GM21360 (cell line): ENCODE measurements at regions not wholly inside any gene's neighbourhood (a gene's known extent, or its start where the extent isn't known, plus 50 kb on each side); places are given as distances from the start of the nearest gene placed in this dataset.

Experiments
- ATAC-seq: cut with Tn5 transposase; IDR thresholded peaks from one replicate; pipeline ENCODE4 v1.9.1; 2021; ENCODE audit warnings: mild to moderate bottlenecking, moderate library complexity; ENCODE audit not compliant: unreplicated experiment

- no peak for ATAC-seq
Measured at GRCh38 chr18:54100920-54101470, 123.5 kb downstream of the MBD2 start.

- ATAC-seq, result no peak
Measured at GRCh38 chr18:54100466-54100865, 124.0 kb downstream of the MBD2 start.

DNA sequence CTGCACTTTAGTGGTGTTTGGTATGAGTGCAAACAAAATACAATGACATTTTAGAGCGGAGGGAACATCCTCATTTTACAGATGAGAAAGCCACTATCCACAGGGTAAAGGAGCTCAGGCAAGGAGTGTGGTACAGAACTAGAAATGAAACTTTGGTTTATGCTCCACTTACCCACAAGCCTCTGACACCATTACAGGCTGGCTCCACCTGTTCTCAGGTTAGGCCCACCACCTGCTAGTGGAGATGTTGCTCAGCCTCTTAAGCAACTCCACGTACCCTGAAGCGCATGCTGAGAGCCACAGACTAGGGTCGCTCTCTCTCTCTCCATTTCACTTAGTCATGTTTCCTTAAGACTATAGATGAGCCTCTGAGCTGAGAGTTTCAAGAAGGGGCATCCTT is 130.0 kb downstream of the MBD2 start:
- peak; percentile 65 for ATAC-seq

GRCh38 chr18:54090856-54091255 is 133.6 kb downstream of the MBD2 start:
- no peak for ATAC-seq

DNA sequence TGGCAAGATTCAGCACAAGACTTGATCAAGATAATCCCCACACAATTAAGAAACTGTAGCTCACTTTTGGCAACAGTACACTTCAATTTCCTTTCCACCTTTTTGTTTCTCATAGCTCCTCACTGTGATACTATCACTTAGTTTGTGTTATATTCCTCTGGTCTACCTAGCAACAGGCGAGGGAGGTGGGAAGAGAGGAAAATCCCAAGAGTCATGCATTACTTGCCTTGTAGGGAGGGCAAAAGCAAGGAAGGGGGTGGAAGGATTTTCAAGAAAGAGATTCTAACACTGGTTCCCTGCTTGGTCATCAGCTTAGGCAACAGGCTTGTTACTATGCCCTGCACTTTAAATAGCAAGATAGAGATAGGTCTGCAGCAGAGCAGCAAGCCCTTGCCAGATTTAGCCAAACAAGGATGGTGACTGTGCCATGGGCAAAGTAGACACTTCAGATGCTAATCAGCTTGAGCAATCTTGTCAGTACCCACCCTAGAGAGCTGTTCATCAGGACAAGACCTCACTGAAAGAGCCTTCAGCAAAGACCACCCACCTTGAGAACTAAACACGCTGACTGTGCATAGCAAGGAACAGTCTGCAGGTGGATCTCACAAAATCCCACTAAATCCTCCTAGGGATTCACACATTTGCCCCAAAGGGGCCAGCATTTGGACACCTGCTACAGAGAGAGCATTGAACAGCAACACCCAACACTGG is 134.6 kb downstream of the MBD2 start:
- ATAC-seq, result no peak

GRCh38 chr18:54086863-54087262 is 137.6 kb downstream of the MBD2 start:
- no peak for ATAC-seq

DNA sequence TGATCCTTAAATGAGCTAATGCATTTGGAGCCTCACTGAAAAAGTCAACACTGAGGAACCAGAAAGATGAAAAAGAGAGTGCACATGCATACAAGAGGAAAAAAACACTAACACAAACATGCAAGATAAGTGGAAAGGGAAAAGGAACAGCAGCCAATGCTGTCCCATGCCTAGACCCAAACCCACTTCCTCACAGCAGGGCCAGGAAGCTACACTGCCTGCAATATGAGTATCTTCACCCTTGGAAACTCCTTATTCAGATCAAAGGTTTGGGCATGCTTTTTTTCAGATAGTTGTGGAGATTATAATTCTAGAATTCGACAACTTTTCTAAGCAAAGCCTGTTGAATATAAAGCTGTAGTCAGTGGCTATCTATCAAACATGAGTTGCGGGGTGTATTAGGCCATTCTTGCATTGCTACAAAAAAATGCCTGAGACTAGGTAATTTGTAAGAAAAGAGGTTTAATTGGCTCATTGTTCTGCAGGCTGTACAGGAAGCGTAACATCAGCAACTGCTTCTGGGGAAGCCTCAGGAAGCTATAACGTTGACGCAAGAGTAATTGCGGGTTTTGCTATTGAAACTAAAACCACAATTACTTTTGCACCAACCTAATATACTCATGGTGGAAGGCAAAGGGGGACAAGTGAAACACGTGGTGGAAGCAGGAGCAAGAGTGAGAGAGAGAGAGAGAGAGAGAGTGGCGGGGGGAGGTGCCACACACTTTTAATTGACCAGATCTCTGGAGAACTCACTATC is 138.2 kb downstream of the MBD2 start:
- peak; percentile 81 for ATAC-seq

DNA sequence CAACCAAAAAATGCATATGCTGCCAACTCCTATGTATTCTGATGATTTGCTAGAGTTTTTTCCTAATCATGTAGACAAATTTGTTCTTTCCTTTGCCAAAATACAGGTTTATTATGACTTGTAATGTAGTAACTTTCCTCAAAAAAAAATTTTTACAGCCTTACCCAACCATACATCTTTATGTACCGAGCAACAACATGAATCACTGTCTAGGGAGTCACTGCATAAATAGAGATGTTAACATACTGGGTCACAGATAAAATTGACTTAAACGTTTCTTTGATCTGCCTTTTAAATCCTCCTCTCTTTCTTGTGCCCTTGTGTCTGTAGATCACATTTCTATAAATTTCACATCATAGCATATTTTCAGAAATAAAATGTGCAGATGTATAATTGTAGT is 143.6 kb downstream of the MBD2 start:
- ATAC-seq, result no peak

DNA sequence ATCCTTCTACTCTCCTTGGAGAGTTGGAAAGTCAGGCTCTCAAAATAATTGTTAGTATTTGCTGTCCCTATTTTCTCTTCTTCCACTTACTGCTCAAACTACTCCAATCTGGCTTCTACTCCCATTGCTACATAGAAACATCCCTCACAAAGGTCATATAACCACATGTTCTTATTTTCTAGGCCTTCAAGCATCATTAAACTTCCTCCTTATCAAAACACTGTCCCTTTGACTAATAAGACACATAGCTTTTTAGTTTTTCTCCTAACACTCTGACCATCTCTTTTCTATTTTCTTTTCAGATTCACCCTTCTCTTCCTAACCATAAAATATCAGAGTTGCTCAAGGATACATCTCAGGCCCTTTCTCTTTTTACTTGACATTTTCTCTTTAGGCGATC is 148.3 kb downstream of the MBD2 start:
- ATAC-seq, result no peak

DNA sequence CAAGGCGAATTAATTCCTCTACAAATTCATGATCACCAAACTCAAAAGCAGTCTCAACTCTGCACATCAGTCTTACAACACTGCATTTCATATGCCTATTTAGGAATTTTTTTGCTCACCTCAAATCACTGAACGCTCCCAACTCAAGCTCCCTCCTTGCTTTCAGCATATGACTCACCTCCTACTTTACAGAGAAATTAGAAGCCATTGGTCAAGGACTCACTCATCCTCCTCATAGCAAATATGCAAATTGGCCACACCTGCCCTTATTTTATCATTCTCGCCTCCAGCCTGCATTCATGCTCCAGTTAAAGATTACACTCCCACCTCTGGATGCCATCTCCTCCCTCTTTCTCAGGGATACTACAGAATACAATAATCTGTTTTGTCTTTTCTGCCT is 148.8 kb downstream of the MBD2 start:
- ATAC-seq, result no peak

DNA sequence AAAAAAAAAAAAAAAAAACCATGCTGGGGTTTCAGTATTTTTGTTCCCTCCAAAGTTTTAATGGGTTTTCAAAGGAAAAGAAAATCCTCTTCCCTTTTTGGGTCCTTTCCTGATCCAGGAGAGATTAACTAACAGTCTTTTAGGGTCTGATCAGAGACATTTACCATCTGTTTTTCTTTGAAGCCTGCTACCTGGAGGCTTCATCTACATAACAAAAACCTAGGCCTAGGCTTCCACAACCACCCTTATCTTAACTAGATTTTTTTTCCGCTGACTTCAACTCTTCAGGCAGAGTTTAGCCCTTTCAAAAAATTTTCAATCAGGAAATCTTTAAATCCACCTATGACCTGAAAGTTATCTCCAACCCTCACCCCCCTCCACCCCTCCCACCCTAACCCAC is 154.7 kb downstream of the MBD2 start:
- ATAC-seq, result no peak

DNA sequence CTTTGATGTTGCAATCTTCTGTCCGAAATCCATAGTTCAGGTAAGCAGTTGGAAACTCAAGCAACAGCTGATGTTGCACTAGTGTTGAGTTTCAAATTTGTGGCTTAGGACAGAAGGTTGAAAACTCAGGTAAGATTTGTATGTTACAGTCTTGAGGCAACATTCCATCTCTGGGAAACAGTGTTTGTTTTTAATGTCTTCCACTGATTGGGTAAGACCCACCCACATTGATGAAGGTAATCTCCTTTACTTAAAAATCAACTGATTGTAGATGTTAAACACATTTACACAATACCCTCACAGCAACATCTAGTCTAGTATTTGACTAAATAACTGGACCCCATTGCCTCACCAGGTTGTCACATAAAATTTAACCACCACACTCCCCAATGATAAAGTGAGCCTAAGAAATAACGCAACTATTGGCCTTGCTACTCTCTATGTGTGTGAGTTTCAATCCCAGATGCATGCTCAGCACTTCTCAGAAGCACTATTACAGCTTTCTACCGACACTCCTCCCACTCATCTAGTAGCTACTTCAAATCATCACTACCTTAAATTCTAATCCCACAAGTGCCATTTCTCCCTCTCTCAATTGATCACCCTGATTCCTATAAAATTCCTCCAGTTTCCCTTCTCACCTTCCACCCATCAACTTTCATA is 164.0 kb downstream of the MBD2 start:
- no peak for ATAC-seq

- ATAC-seq, result no peak
Measured at GRCh38 chr18:54052732-54053429, 171.6 kb downstream of the MBD2 start.

DNA sequence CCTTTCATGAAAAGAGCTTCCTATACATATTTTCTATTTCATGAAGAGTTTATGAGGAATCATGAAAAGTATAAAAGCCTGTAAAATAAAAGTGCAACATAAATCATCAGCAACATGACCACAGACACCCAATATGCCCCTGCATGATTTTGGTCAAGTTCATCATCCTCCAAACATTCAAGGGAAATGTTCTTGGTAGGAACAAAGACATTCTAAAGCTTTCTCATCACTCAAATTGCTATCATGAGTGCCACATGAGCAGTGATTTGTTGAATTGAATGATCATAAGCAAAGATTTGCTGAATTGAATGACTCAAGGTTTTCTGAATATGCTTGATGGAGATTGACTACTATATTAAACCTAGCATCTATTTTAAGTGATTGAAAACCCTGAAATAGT is 172.2 kb downstream of the MBD2 start:
- ATAC-seq, result no peak

GRCh38 chr18:54043484-54044251 is 180.8 kb downstream of the MBD2 start:
- ATAC-seq, result no peak

DNA sequence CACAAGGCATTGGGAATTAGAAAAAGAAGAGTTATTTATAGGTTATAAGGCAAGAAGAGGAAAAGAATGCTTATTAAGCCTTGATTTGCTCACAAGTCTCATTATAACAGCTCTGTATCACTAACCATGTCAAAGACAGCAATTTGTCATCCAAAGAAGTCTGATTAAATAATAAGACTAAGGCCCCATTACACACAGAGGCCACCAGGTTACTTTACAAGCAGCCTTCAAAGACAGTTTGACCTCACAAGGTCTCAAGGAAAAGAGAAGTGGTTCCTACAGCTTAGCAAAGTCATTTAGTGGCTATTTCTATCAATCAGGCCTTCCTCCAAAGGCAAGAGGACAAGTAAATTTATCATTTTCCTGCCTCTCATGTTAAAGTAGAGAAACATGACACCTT is 188.5 kb downstream of the MBD2 start:
- no peak for ATAC-seq

- no peak for ATAC-seq
Measured at GRCh38 chr18:54033052-54033451, 191.4 kb downstream of the MBD2 start.

GRCh38 chr18:54032412-54032811 is 192.1 kb downstream of the MBD2 start:
- no peak for ATAC-seq

DNA sequence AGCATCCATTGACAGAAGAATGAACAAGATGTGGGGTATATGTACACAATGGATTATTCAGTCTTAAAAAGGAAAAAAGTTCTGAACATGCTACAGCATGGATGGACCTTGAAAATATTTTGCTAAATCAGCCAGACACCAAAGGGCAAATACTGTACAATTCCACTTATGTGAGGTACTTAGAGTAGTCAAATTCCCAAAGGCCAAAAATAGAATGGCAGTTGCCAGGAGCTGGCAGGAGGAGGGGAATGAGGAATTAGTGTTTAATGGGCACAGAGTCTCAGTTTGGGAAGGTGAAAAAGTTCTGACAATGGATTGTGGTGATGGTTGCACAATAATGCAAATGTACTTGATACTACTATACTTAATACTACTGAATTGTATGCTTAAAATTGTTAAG is 193.2 kb downstream of the MBD2 start:
- no peak for ATAC-seq

DNA sequence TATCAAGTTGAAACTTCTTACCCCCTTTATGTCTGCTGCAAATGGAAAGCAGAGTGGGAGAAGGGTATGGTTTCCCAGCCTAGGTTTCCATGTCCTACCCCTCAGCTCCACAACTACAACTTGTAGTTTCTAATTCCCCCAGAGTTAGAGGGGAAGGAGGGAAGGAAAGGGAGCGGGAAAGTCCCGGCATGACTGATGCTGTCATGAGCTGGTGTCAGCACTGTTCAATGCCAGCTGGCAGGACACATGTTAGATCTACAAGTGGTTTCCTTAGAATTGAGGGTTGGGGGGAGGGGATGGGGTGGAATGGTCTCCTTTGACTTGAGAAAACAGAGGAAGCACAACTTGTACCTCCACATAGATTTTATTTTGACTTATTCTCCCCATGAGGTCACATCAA is 194.0 kb downstream of the MBD2 start:
- ATAC-seq, result no peak
